Mucosa of gallbladder (tissue), 1 donor: ENCODE measurements at regions not wholly inside any gene's neighbourhood (a gene's known extent, or its start where the extent isn't known, plus 50 kb on each side); places are given as distances from the start of the nearest gene placed in this dataset.
"Not testable (repeated sequence)": the region's sequence is repeated elsewhere in the genome, so short reads cannot be mapped to it uniquely, and the experiment has no call there.

Experiments
- DNase-seq: peaks from one replicate; pipeline ENCODE4 v3.0.0-alpha.2; 2020; ENCODE audit warnings: low spot score
- donor health status: DM: no; HTN: no; CAD: no.

- no peak for DNase-seq
Observed at GRCh38 chr5:123721675-123722276, 209.8 kb downstream of the CSNK1G3 start.

- no peak for DNase-seq
Observed at GRCh38 chr5:123720955-123721354, 209.0 kb downstream of the CSNK1G3 start.

- DNase-seq = no peak
Observed at GRCh38 chr5:123720339-123720738, 208.4 kb downstream of the CSNK1G3 start.

- DNase-seq = no peak
Observed at GRCh38 chr5:123719004-123719403, 207.0 kb downstream of the CSNK1G3 start.

GRCh38 chr5:123718238-123718637 lies 206.3 kb downstream of the CSNK1G3 start:
- no peak for DNase-seq

GRCh38 chr5:123717139-123717538 lies 205.2 kb downstream of the CSNK1G3 start:
- no peak for DNase-seq

GRCh38 chr5:123710031-123710430 lies 198.1 kb downstream of the CSNK1G3 start:
- no peak for DNase-seq

- no peak for DNase-seq
Observed at GRCh38 chr5:123709422-123709821, 197.4 kb downstream of the CSNK1G3 start.

- DNase-seq = no peak
Observed at GRCh38 chr5:123708074-123708806, 196.3 kb downstream of the CSNK1G3 start.

GRCh38 chr5:123706531-123706930 lies 194.6 kb downstream of the CSNK1G3 start:
- no peak for DNase-seq

- DNase-seq = no peak
Observed at GRCh38 chr5:123705741-123706140, 193.8 kb downstream of the CSNK1G3 start.

GRCh38 chr5:123701511-123702200 lies 189.7 kb downstream of the CSNK1G3 start:
- DNase-seq = no peak

- no peak for DNase-seq
Observed at GRCh38 chr5:123700624-123701287, 188.8 kb downstream of the CSNK1G3 start.

- DNase-seq = no peak
Observed at GRCh38 chr5:123699571-123699970, 187.6 kb downstream of the CSNK1G3 start.

- not testable (repeated sequence) for DNase-seq
Observed at GRCh38 chr5:123698937-123699336, 187.0 kb downstream of the CSNK1G3 start.

GRCh38 chr5:123696921-123697341 lies 185.0 kb downstream of the CSNK1G3 start:
- peak; percentile 46 for DNase-seq

- no peak for DNase-seq
Observed at GRCh38 chr5:123690821-123691220, 178.8 kb downstream of the CSNK1G3 start.

GRCh38 chr5:123681061-123681460 lies 169.1 kb downstream of the CSNK1G3 start:
- no peak for DNase-seq

GRCh38 chr5:123673107-123673506 lies 161.1 kb downstream of the CSNK1G3 start:
- DNase-seq = no peak

GRCh38 chr5:123671711-123672456 lies 159.9 kb downstream of the CSNK1G3 start:
- DNase-seq = no peak

- DNase-seq = peak; percentile 40
Observed at GRCh38 chr5:123671042-123671441, 159.1 kb downstream of the CSNK1G3 start.
